ENCODE measurements at regions not wholly inside any gene's neighbourhood (a gene's known extent, or its start where the extent isn't known, plus 50 kb on each side); places are given as distances from the start of the nearest gene placed in this dataset.
"Not testable (repeated sequence)": the region's sequence is repeated elsewhere in the genome, so short reads cannot be mapped to it uniquely, and the experiment has no call there.

- Mint-ChIP-seq H3K36me3 (no peaks in the 10 kb centered on the region), H3K4me1 (no peaks in the 10 kb centered on the region), H3K4me3 (no peak overlapping the region), H3K9me3 (peaks cover 0 to 1% (median 0%) of the 10 kb centered on the region in 6 donors), H3K27me3 (ENCODE audit: low read depth in 3 of 3) (peaks cover 0 to 2% (median 1%) of the 10 kb centered on the region in 3 donors), H3K27ac (no peak overlapping the region)
- no peak for DNase-seq
Measured at GRCh38 chr4:94139931-94140612, 67.6 kb upstream of the SMARCAD1 start.

DNA sequence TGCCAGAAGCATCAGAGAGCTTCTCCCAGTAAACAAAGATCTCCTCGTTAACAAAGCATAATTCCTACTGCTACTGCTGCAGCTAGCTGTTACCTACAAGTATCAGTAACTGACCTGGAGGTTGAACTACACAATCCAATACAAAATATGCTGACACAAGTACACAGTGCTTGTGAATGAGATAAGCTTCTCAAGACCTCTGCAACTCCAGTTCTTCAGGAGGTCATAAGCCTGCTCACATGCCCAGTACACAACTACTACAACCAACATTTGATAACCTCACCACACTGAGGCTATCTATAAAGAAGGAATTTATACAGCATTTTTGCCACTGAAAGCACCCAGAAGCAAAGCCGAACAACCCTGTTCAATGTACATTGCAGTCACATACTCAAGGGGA is 66.7 kb upstream of the SMARCAD1 start:
- H3K27ac Mint-ChIP-seq, result no peak overlapping the region
- H3K4me3 Mint-ChIP-seq, result no peak overlapping the region
- H3K36me3 Mint-ChIP-seq, result no peaks in the 10 kb centered on the region
- no peak for DNase-seq
- no peaks in the 10 kb centered on the region for H3K4me1 Mint-ChIP-seq
- peaks cover 0 to 1% (median 0%) of the 10 kb centered on the region in 6 donors for H3K9me3 Mint-ChIP-seq
- H3K27me3 Mint-ChIP-seq (ENCODE audit: low read depth in 3 of 3), result peaks cover 1 to 6% (median 4%) of the 10 kb centered on the region in 3 donors

- H3K27ac Mint-ChIP-seq, result peak overlapping the region in 1 of 6 donors; percentile 31
Measured at GRCh38 chr4:94148052-94148451, 59.6 kb upstream of the SMARCAD1 start.

GRCh38 chr4:94152466-94152865 is 55.2 kb upstream of the SMARCAD1 start:
- Mint-ChIP-seq H3K27me3 (ENCODE audit: low read depth in 3 of 3) (peaks cover 2 to 4% (median 4%) of the 10 kb centered on the region in 3 donors), H3K4me3 (no peak overlapping the region), H3K36me3 (no peaks in the 10 kb centered on the region), H3K27ac (no peak overlapping the region), H3K9me3 (no peaks in the 10 kb centered on the region), H3K4me1 (no peaks in the 10 kb centered on the region)
- DNase-seq, result no peak

More at GRCh38 chr4:94148052-94148451, 59.6 kb upstream of the SMARCAD1 start:
- H3K4me1 Mint-ChIP-seq, DNase-seq, H3K36me3 Mint-ChIP-seq, H3K9me3 Mint-ChIP-seq, H3K4me3 Mint-ChIP-seq: not testable (repeated sequence)
- peaks cover 5 to 10% (median 7%) of the 10 kb centered on the region in 3 donors for H3K27me3 Mint-ChIP-seq (ENCODE audit: low read depth in 3 of 3)

GRCh38 chr4:94155404-94155803 is 52.3 kb upstream of the SMARCAD1 start:
- not testable (repeated sequence) for H3K4me3 Mint-ChIP-seq; H3K36me3 Mint-ChIP-seq; H3K9me3 Mint-ChIP-seq; DNase-seq; H3K27me3 Mint-ChIP-seq (ENCODE audit: low read depth in 3 of 3); H3K27ac Mint-ChIP-seq; H3K4me1 Mint-ChIP-seq

DNA sequence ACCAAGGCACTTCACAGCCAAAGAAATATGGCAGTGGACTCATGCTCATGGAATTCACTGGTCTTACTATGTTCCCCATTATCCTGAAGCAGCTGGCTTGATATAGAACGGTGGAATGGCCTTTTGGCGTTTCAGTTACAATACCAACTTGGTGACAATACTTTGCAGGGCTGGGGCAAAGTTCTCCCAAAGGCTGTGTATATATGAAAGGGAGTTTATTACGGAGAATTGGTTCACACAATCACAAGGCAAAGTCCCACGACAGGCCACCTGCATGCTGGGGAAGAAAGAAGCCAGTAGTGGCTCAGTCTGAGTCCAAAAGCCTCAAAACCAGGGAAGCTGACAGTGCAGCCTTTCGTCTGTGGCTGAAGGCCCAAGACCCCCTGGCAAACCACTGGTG is 50.8 kb upstream of the SMARCAD1 start:
- Mint-ChIP-seq H3K4me1 (no peaks in the 10 kb centered on the region), H3K36me3 (no peaks in the 10 kb centered on the region), H3K27me3 (ENCODE audit: low read depth in 3 of 3) (peaks cover 0 to 4% (median 0%) of the 10 kb centered on the region in 3 donors), H3K27ac (no peak overlapping the region), H3K9me3 (peaks cover 0 to 6% (median 0%) of the 10 kb centered on the region in 6 donors), H3K4me3 (no peak overlapping the region)
- no peak for DNase-seq
